ENCODE measurements at regions not wholly inside any gene's neighbourhood (a gene's known extent, or its start where the extent isn't known, plus 50 kb on each side); places are given as distances from the start of the nearest gene placed in this dataset.

GRCh38 chr2:163407296-163407695 is 328.5 kb downstream of the FIGN start:
- no peak for TF ChIP-seq TAF1 (IDR thresholded peaks at IDR 0.05; ENCODE audit: low read depth, low read length)
- no peak for TF ChIP-seq POLR2A (IDR thresholded peaks at IDR 0.05; ENCODE audit: low read depth, low read length)
- no peak for TF ChIP-seq POLR2AphosphoS5 (IDR thresholded peaks at IDR 0.05; ENCODE audit: low read depth, low read length)
